GM23338 (cell line): ENCODE measurements at regions not wholly inside any gene's neighbourhood (a gene's known extent, or its start where the extent isn't known, plus 50 kb on each side); places are given as distances from the start of the nearest gene placed in this dataset.

Source experiments
- ATAC-seq: fragments of 200-7000 bp; cut with Tn5 transposase; 3 replicates; pipeline ENCODE4 v1.9.1; 2020
- DNase-seq: peaks from one replicate; pipeline ENCODE4 v3.0.0-alpha.2; 2015; ENCODE audit warnings: low spot score
- H2AFZ ChIP-seq: fragments of 200-600 bp; sonication (generic); 2 replicates; pipeline ENCODE4 v1.8.0; 2016; ENCODE audit warnings: antibody characterized with exemption, mild to moderate bottlenecking, moderate library complexity
- H3F3A ChIP-seq: fragments of 200-600 bp; sonication (generic); replicated peaks from 2 replicates; pipeline ENCODE4 v1.8.0; 2017; ENCODE audit warnings: antibody characterized with exemption, mixed run types, low read depth
- H3K27ac ChIP-seq: fragments of 200-600 bp; sonication (generic); 2 replicates; pipeline ENCODE4 v1.6.1; 2016; ENCODE audit warnings: low read depth
- H3K27me3 ChIP-seq: fragments of 200-600 bp; sonication (generic); 2 replicates; pipeline ENCODE4 v1.8.0; 2016; ENCODE audit warnings: mild to moderate bottlenecking, mixed run types, moderate library complexity; ENCODE audit not compliant: insufficient read depth
- H3K36me3 ChIP-seq: fragments of 200-600 bp; sonication (generic); 2 replicates; pipeline ENCODE4 v1.8.0; 2016; ENCODE audit warnings: mild to moderate bottlenecking; ENCODE audit not compliant: insufficient read depth
- H3K4me1 ChIP-seq: fragments of 200-600 bp; sonication (generic); 2 replicates; pipeline ENCODE4 v1.8.0; 2016; ENCODE audit warnings: mild to moderate bottlenecking, moderate library complexity; ENCODE audit not compliant: insufficient read depth
- H3K4me2 ChIP-seq: fragments of 200-600 bp; sonication (generic); 2 replicates; pipeline ENCODE4 v1.7.1; 2017; ENCODE audit warnings: mixed run types
- H3K4me3 ChIP-seq: fragments of 200-600 bp; sonication (generic); 2 replicates; pipeline ENCODE4 v1.6.1; 2016; ENCODE audit warnings: mixed run types
- H3K79me2 ChIP-seq: fragments of 200-600 bp; sonication (generic); replicated peaks from 2 replicates; pipeline ENCODE4 v1.8.0; 2017; ENCODE audit warnings: mild to moderate bottlenecking; ENCODE audit not compliant: insufficient read depth
- H3K9me2 ChIP-seq: fragments of 200-600 bp; sonication (generic); 2 replicates; pipeline ENCODE4 v1.8.0; 2017; ENCODE audit not compliant: insufficient read depth
- H4K20me1 ChIP-seq: fragments of 200-600 bp; sonication (generic); replicated peaks from 2 replicates; pipeline ENCODE4 v1.8.0; 2017; ENCODE audit warnings: mild to moderate bottlenecking; ENCODE audit not compliant: insufficient read depth
- H3K27ac Mint-ChIP-seq: 2 replicates; pipeline ENCODE4 v1.8.0; 2020; ENCODE audit warnings: inconsistent platforms, mild to moderate bottlenecking, moderate library complexity, mixed read lengths
- H3K27me3 Mint-ChIP-seq: 3 replicates; pipeline ENCODE4 v1.8.0; 2022; ENCODE audit warnings: low read depth, mild to moderate bottlenecking, moderate library complexity, mixed read lengths, inconsistent platforms; ENCODE audit not compliant: insufficient read depth, poor library complexity
- H3K36me3 Mint-ChIP-seq: 3 replicates; pipeline ENCODE4 v1.8.0; 2021; ENCODE audit warnings: low read depth, mild to moderate bottlenecking, inconsistent platforms, moderate library complexity, mixed read lengths
- H3K4me1 Mint-ChIP-seq: 3 replicates; pipeline ENCODE4 v1.8.0; 2020; ENCODE audit warnings: mild to moderate bottlenecking, inconsistent platforms, mixed read lengths
- H3K4me3 Mint-ChIP-seq: 3 replicates; pipeline ENCODE4 v1.8.0; 2021; ENCODE audit warnings: moderate library complexity, mild to moderate bottlenecking, inconsistent platforms, mixed read lengths
- H3K9me3 Mint-ChIP-seq: 3 replicates; pipeline ENCODE4 v1.8.0; 2020; ENCODE audit warnings: moderate library complexity, mild to moderate bottlenecking, inconsistent platforms, mixed read lengths
- CREB1 ChIP-seq: fragments of 250-450 bp; sonication (Bioruptor Pico); IDR thresholded peaks from 2 replicates; pipeline ENCODE4 v1.5.0; 2020; ENCODE audit warnings: low read depth, mild to moderate bottlenecking, moderate library complexity
- EZH2 ChIP-seq: fragments of 200-600 bp; sonication (generic); IDR thresholded peaks from one replicate; pipeline ENCODE4 v1.8.0; 2017; ENCODE audit warnings: antibody characterized with exemption, mild to moderate bottlenecking, low read depth; ENCODE audit not compliant: unreplicated experiment
- STAT1 ChIP-seq: IDR thresholded peaks from one replicate; pipeline ENCODE4 v1.6.1; 2016; ENCODE audit warnings: antibody characterized with exemption; ENCODE audit not compliant: unreplicated experiment
- ZNF114 ChIP-seq: fragments of 250-450 bp; sonication (Bioruptor Pico); IDR thresholded peaks from 2 replicates; pipeline ENCODE4 v1.5.0; 2020; ENCODE audit warnings: mild to moderate bottlenecking, moderate library complexity
- TF ChIP-seq, protein P1 (sequence below): IDR thresholded peaks from one replicate; pipeline ENCODE4 v1.6.1; 2018; ENCODE audit warnings: antibody characterized with exemption; ENCODE audit not compliant: unreplicated experiment
- TF ChIP-seq, protein P2 (sequence below): fragments of 250-450 bp; sonication (Bioruptor Pico); IDR thresholded peaks from 2 replicates; pipeline ENCODE4 v1.5.0; 2020; ENCODE audit warnings: mild to moderate bottlenecking, moderate library complexity
- TF ChIP-seq, protein P3 (sequence below): IDR thresholded peaks from 2 replicates; pipeline ENCODE4 v1.6.1; 2016; ENCODE audit warnings: antibody characterized with exemption

DNA sequence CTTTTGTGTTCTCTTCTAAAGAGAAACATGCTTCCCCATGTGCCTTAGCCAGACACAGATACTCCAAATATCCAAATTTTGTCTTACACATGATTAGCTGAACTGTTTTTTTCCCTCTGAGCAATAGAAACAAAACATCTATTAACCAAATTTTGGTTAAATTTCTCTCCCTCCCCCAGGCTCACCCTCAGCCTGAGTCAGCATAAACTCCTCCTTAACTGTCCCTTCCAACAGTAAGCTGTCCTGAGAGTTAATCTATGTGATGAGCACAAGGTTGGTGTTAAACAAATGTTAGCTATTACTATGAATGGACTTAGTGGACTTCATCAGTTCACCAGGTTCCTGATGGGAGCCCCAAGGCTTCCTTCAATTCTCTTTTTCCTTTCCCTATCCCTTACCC lies 108.5 kb downstream of the RSL24D1 start:
- Histone ChIP-seq H3F3A (no peaks in the 10 kb centered on the region), H3K79me2 (no peaks in the 10 kb centered on the region), H4K20me1 (no peaks in the 10 kb centered on the region), H3K27me3 (no peaks in the 10 kb centered on the region), H3K27ac (no peak overlapping the region), H3K4me1 (no peaks in the 10 kb centered on the region), H3K4me2 (no peak overlapping the region), H2AFZ (no peak overlapping the region), H3K4me3 (no peak overlapping the region), H3K36me3 (no peaks in the 10 kb centered on the region; the same call in 1 of the 2 replicates), H3K9me2 (no peaks in the 10 kb centered on the region)
- ATAC-seq (no peak), DNase-seq (no peak)
- Mint-ChIP-seq H3K4me3 (no peak overlapping the region), H3K36me3 (no peaks in the 10 kb centered on the region; the same call in 2 of the 3 replicates), H3K9me3 (peaks cover 55% of the 10 kb centered on the region), H3K4me1 (no peaks in the 10 kb centered on the region), H3K27me3 (peaks cover under 1% of the 10 kb centered on the region), H3K27ac (no peak overlapping the region)
- TF ChIP-seq, protein P1, sequence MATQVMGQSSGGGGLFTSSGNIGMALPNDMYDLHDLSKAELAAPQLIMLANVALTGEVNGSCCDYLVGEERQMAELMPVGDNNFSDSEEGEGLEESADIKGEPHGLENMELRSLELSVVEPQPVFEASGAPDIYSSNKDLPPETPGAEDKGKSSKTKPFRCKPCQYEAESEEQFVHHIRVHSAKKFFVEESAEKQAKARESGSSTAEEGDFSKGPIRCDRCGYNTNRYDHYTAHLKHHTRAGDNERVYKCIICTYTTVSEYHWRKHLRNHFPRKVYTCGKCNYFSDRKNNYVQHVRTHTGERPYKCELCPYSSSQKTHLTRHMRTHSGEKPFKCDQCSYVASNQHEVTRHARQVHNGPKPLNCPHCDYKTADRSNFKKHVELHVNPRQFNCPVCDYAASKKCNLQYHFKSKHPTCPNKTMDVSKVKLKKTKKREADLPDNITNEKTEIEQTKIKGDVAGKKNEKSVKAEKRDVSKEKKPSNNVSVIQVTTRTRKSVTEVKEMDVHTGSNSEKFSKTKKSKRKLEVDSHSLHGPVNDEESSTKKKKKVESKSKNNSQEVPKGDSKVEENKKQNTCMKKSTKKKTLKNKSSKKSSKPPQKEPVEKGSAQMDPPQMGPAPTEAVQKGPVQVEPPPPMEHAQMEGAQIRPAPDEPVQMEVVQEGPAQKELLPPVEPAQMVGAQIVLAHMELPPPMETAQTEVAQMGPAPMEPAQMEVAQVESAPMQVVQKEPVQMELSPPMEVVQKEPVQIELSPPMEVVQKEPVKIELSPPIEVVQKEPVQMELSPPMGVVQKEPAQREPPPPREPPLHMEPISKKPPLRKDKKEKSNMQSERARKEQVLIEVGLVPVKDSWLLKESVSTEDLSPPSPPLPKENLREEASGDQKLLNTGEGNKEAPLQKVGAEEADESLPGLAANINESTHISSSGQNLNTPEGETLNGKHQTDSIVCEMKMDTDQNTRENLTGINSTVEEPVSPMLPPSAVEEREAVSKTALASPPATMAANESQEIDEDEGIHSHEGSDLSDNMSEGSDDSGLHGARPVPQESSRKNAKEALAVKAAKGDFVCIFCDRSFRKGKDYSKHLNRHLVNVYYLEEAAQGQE = no peak
- TF ChIP-seq ZNF114 (CRISPR knock-in tag) = no peak

DNA sequence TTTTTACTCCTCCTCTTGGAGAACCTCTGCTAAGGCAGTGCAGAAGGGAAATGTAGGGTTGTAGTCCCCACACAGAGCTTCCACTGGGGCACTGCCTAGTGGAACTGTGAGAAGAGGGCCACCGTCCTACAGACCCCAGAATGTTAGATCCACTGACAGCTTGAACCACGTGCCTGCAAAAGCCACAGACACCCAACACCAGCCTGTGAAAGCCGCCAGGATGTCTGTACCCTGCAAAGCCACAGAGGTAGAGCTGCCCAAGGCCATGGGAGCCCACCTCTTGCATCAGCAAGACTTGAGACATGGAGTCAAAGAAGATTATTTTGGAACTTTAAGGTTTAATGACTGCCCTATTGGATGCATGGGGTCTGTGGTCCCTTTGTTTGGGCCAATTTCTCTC lies 112.1 kb downstream of the RSL24D1 start:
- H2AFZ ChIP-seq = no peak overlapping the region
- H4K20me1 ChIP-seq = no peaks in the 10 kb centered on the region
- H3K36me3 Mint-ChIP-seq = no peaks in the 10 kb centered on the region; the same call in 2 of the 3 replicates
- H3K27ac Mint-ChIP-seq = no peak overlapping the region
- H3K4me2 ChIP-seq = no peak overlapping the region
- H3F3A ChIP-seq = no peaks in the 10 kb centered on the region
- H3K27ac ChIP-seq = no peak overlapping the region
- H3K4me3 ChIP-seq = no peak overlapping the region
- DNase-seq = no peak
- no peaks in the 10 kb centered on the region for H3K4me1 Mint-ChIP-seq
- no peaks in the 10 kb centered on the region for H3K27me3 ChIP-seq
- peaks cover 2% of the 10 kb centered on the region for H3K27me3 Mint-ChIP-seq
- no peaks in the 10 kb centered on the region for H3K79me2 ChIP-seq
- no peaks in the 10 kb centered on the region; the same call in 1 of the 2 replicates for H3K36me3 ChIP-seq
- ATAC-seq = no peak
- H3K9me2 ChIP-seq = no peaks in the 10 kb centered on the region
- no peaks in the 10 kb centered on the region for H3K4me1 ChIP-seq
- H3K9me3 Mint-ChIP-seq = peaks cover 52% of the 10 kb centered on the region
- H3K4me3 Mint-ChIP-seq = no peak overlapping the region
- TF ChIP-seq, protein P2, sequence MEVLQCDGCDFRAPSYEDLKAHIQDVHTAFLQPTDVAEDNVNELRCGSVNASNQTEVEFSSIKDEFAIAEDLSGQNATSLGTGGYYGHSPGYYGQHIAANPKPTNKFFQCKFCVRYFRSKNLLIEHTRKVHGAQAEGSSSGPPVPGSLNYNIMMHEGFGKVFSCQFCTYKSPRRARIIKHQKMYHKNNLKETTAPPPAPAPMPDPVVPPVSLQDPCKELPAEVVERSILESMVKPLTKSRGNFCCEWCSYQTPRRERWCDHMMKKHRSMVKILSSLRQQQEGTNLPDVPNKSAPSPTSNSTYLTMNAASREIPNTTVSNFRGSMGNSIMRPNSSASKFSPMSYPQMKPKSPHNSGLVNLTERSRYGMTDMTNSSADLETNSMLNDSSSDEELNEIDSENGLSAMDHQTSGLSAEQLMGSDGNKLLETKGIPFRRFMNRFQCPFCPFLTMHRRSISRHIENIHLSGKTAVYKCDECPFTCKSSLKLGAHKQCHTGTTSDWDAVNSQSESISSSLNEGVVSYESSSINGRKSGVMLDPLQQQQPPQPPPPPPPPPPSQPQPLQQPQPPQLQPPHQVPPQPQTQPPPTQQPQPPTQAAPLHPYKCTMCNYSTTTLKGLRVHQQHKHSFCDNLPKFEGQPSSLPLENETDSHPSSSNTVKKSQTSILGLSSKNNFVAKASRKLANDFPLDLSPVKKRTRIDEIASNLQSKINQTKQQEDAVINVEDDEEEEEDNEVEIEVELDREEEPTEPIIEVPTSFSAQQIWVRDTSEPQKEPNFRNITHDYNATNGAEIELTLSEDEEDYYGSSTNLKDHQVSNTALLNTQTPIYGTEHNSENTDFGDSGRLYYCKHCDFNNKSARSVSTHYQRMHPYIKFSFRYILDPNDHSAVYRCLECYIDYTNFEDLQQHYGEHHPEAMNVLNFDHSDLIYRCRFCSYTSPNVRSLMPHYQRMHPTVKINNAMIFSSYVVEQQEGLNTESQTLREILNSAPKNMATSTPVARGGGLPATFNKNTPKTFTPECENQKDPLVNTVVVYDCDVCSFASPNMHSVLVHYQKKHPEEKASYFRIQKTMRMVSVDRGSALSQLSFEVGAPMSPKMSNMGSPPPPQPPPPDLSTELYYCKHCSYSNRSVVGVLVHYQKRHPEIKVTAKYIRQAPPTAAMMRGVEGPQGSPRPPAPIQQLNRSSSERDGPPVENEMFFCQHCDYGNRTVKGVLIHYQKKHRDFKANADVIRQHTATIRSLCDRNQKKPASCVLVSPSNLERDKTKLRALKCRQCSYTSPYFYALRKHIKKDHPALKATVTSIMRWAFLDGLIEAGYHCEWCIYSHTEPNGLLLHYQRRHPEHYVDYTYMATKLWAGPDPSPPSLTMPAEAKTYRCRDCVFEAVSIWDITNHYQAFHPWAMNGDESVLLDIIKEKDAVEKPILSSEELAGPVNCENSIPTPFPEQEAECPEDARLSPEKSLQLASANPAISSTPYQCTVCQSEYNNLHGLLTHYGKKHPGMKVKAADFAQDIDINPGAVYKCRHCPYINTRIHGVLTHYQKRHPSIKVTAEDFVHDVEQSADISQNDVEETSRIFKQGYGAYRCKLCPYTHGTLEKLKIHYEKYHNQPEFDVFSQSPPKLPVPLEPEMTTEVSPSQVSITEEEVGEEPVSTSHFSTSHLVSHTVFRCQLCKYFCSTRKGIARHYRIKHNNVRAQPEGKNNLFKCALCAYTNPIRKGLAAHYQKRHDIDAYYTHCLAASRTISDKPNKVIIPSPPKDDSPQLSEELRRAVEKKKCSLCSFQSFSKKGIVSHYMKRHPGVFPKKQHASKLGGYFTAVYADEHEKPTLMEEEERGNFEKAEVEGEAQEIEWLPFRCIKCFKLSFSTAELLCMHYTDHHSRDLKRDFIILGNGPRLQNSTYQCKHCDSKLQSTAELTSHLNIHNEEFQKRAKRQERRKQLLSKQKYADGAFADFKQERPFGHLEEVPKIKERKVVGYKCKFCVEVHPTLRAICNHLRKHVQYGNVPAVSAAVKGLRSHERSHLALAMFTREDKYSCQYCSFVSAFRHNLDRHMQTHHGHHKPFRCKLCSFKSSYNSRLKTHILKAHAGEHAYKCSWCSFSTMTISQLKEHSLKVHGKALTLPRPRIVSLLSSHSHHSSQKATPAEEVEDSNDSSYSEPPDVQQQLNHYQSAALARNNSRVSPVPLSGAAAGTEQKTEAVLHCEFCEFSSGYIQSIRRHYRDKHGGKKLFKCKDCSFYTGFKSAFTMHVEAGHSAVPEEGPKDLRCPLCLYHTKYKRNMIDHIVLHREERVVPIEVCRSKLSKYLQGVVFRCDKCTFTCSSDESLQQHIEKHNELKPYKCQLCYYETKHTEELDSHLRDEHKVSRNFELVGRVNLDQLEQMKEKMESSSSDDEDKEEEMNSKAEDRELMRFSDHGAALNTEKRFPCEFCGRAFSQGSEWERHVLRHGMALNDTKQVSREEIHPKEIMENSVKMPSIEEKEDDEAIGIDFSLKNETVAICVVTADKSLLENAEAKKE (CRISPR knock-in tag) = no peak
- no peak for TF ChIP-seq EZH2
- TF ChIP-seq CREB1 = no peak
- no peak for TF ChIP-seq STAT1
- TF ChIP-seq, protein P1 = no peak
- TF ChIP-seq, protein P3, sequence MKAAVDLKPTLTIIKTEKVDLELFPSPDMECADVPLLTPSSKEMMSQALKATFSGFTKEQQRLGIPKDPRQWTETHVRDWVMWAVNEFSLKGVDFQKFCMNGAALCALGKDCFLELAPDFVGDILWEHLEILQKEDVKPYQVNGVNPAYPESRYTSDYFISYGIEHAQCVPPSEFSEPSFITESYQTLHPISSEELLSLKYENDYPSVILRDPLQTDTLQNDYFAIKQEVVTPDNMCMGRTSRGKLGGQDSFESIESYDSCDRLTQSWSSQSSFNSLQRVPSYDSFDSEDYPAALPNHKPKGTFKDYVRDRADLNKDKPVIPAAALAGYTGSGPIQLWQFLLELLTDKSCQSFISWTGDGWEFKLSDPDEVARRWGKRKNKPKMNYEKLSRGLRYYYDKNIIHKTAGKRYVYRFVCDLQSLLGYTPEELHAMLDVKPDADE = no peak
